HepG2 (cell line): ENCODE measurements at regions not wholly inside any gene's neighbourhood (a gene's known extent, or its start where the extent isn't known, plus 50 kb on each side); places are given as distances from the start of the nearest gene placed in this dataset.

ENCODE experiments used
- ATAC-seq: fragments of 200-7000 bp; cut with Tn5 transposase; 3 replicates; pipeline ENCODE4 v1.9.1; 2020; ENCODE audit warnings: mild to moderate bottlenecking, moderate library complexity
- BruUV-seq: library from RNA; stranded (reverse); fragments of 400-500 nt; replicated peaks from 2 replicates; lab custom pipeline; 2021; lab: Mats Ljungman, UMichigan
- CTCF ChIA-PET: fragments of 300-600 bp; formaldehyde crosslinking; extraction: SDS; loops from one replicate; lab custom pipeline; 2021; ENCODE audit warnings: low total read pairs, inconsistent platforms, low intra/inter-chr PET ratio; lab: Yijun Ruan, JAX
- POLR2A ChIA-PET: fragments of 350-600 bp; sonication (Branson Sonifier 250); formaldehyde crosslinking; loops from one replicate; lab custom pipeline; 2020; ENCODE audit warnings: antibody characterized with exemption, inconsistent platforms; lab: Yijun Ruan, JAX
- DNase-seq: peaks from one replicate; pipeline ENCODE4 v3.0.0-alpha.2; 2015; ENCODE audit warnings: low spot score
- FAIRE-seq: peaks from 3 replicates; lab custom pipeline; 2011; peaks lifted over from hg19 to GRCh38; lab: Jason Lieb, UNC
- H2AFZ ChIP-seq: one replicate; pipeline ENCODE4 v1.6.1; 2011; ENCODE audit warnings: low read length, inconsistent platforms
- H3K27ac ChIP-seq: fragments of 300-600 bp; 3 replicates; pipeline ENCODE4 v1.8.0; 2011; ENCODE audit warnings: mixed run types, mild to moderate bottlenecking, mixed read lengths, low read length, inconsistent platforms; ENCODE audit not compliant: insufficient read depth; ENCODE audit errors: extremely low read length
- H3K27me3 ChIP-seq, 2 experiments: fragments of 200-600 bp in 1 of 2; 2 replicates in 1 of 2; 3 replicates in 1 of 2; pipeline versions ENCODE4 v1.6.0 to v1.8.0; 2011; ENCODE audit warnings: low read length in 2 of 2, mild to moderate bottlenecking in 2 of 2, moderate library complexity in 2 of 2, inconsistent platforms in 1 of 2; ENCODE audit not compliant: insufficient read depth in 2 of 2, control insufficient read depth in 1 of 2
- H3K36me3 ChIP-seq, 2 experiments: fragments of 200-600 bp in 1 of 2; replicated peaks in 1 of 2; 2 replicates in 1 of 2; 3 replicates in 1 of 2; pipeline versions ENCODE4 v1.5.1 to v1.8.0; 2011; ENCODE audit warnings: low read length in 2 of 2, inconsistent platforms in 1 of 2; ENCODE audit not compliant: insufficient read depth in 2 of 2, control insufficient read depth in 1 of 2
- H3K4me1 ChIP-seq: 2 replicates; pipeline ENCODE4 v1.5.1; 2012; ENCODE audit warnings: low read length, inconsistent platforms; ENCODE audit not compliant: insufficient read depth
- H3K4me2 ChIP-seq: 2 replicates; pipeline ENCODE4 v1.6.0; 2011; ENCODE audit warnings: low read depth, low read length, inconsistent platforms
- H3K4me3 ChIP-seq, 3 experiments: fragments of 200-600 bp in 1 of 3; sonication (generic), shearing (Covaris generic) in 1 of 3; replicated peaks in 1 of 3; 2 replicates each; pipeline ENCODE4 v1.5.1; 2011 to 2016; ENCODE audit warnings: low read length in 3 of 3, inconsistent platforms in 2 of 3, low read depth in 2 of 3, mild to moderate bottlenecking in 2 of 3, control low read depth in 1 of 3, mixed read lengths in 1 of 3; ENCODE audit not compliant: insufficient read depth in 1 of 3
- H3K79me2 ChIP-seq: one replicate; pipeline ENCODE4 v1.6.1; 2011; ENCODE audit warnings: low read length, inconsistent platforms; ENCODE audit not compliant: insufficient read depth
- H3K9ac ChIP-seq: 2 replicates; pipeline ENCODE4 v1.6.0; 2011; ENCODE audit warnings: mild to moderate bottlenecking, low read depth, low read length, inconsistent platforms; ENCODE audit not compliant: insufficient read depth
- H3K9me3 ChIP-seq: 2 replicates; pipeline ENCODE4 v1.5.1; 2012; ENCODE audit warnings: mild to moderate bottlenecking, low read length
- H4K20me1 ChIP-seq: 2 replicates; pipeline ENCODE4 v1.6.0; 2011; ENCODE audit warnings: inconsistent platforms, mild to moderate bottlenecking, low read length, moderate library complexity; ENCODE audit not compliant: insufficient read depth
- ATF7 ChIP-seq, 2 experiments: fragments of 450-650 bp in 1 of 2; sonication (generic) in 1 of 2; formaldehyde crosslinking in 1 of 2; IDR thresholded peaks; 2 replicates each; pipeline versions ENCODE4 v1.4.0 to v1.6.1; 2016 to 2020; ENCODE audit warnings: antibody characterized with exemption in 1 of 2, mild to moderate bottlenecking in 1 of 2, missing genetic modification reagents in 1 of 2
- CAMTA2 ChIP-seq: sonication (generic); formaldehyde crosslinking; IDR thresholded peaks from 2 replicates; pipeline ENCODE4 v1.4.0; 2020; ENCODE audit warnings: mild to moderate bottlenecking, missing genetic modification reagents, borderline replicate concordance
- ETV6 ChIP-seq: sonication (generic); formaldehyde crosslinking; conservative IDR thresholded peaks from 2 replicates; pipeline ENCODE4 v1.4.0; 2020; ENCODE audit warnings: missing genetic modification reagents
- KIAA2018 ChIP-seq: sonication (generic); formaldehyde crosslinking; IDR thresholded peaks from 2 replicates; pipeline ENCODE4 v1.5.0; 2020; ENCODE audit warnings: mild to moderate bottlenecking, missing genetic modification reagents, borderline replicate concordance
- MBD4 ChIP-seq: IDR thresholded peaks from 2 replicates; pipeline ENCODE4 v1.6.1; 2012; ENCODE audit warnings: low read length, inconsistent platforms, borderline replicate concordance
- MEIS1 ChIP-seq: sonication (generic); formaldehyde crosslinking; IDR thresholded peaks from 2 replicates; pipeline ENCODE4 v1.9.0; 2021; ENCODE audit warnings: mild to moderate bottlenecking, missing genetic modification reagents, moderate library complexity, borderline replicate concordance
- MTF2 ChIP-seq: sonication (generic); formaldehyde crosslinking; IDR thresholded peaks from 2 replicates; pipeline ENCODE4 v1.5.0; 2020; ENCODE audit warnings: missing genetic modification reagents, borderline replicate concordance
- RARA ChIP-seq: IDR thresholded peaks from 2 replicates; pipeline ENCODE4 v1.6.1; 2016; ENCODE audit warnings: missing genetic modification reagents, missing compliant biosample characterization
- RBFOX2 ChIP-seq: fragments of 200-400 bp; formaldehyde crosslinking; IDR thresholded peaks from 2 replicates; pipeline ENCODE4 v1.6.1; 2017; ENCODE audit warnings: low read depth, mild to moderate bottlenecking, low read length
- SOX6 ChIP-seq, 2 experiments: fragments of 450-650 bp in 1 of 2; sonication (generic) in 1 of 2; formaldehyde crosslinking in 1 of 2; IDR thresholded peaks; 2 replicates each; pipeline versions ENCODE4 v1.4.0 to v1.6.1; 2017 to 2020; ENCODE audit warnings: antibody characterized with exemption in 1 of 2, mild to moderate bottlenecking in 1 of 2, missing genetic modification reagents in 1 of 2
- TBX2 ChIP-seq: sonication (generic); formaldehyde crosslinking; IDR thresholded peaks from 2 replicates; pipeline ENCODE4 v1.5.0; 2020; ENCODE audit warnings: missing genetic modification reagents, mild to moderate bottlenecking, borderline replicate concordance
- XBP1 ChIP-seq: sonication (generic); formaldehyde crosslinking; IDR thresholded peaks from 2 replicates; pipeline ENCODE4 v1.5.0; 2020; ENCODE audit warnings: missing genetic modification reagents
- ZIK1 ChIP-seq: sonication (generic); formaldehyde crosslinking; IDR thresholded peaks from 2 replicates; pipeline ENCODE4 v1.5.0; 2020; ENCODE audit warnings: mild to moderate bottlenecking, low read depth, missing genetic modification reagents, borderline replicate concordance
- ZMAT5 ChIP-seq: sonication (generic); formaldehyde crosslinking; IDR thresholded peaks from 2 replicates; pipeline ENCODE4 v1.5.0; 2020; ENCODE audit warnings: mild to moderate bottlenecking, low read depth, missing genetic modification reagents, borderline replicate concordance
- ZNF772 ChIP-seq: sonication (generic); formaldehyde crosslinking; IDR thresholded peaks from 2 replicates; pipeline ENCODE4 v1.5.0; 2020; ENCODE audit warnings: mild to moderate bottlenecking, missing genetic modification reagents
- WGBS: methylation state at CpG from one replicate; pipeline ENCODE4 v1.1.6; 2017; ENCODE audit warnings: low lambda C conversion rate; 5-methylcytosine and 5-hydroxymethylcytosine counted together
- in situ Hi-C: cut with HindIII; loops from 2 replicates; pipeline ENCODE4 v1.10.0; 2017; ENCODE audit warnings: low pct_unique_long_range_greater_than_20kb; ENCODE audit not compliant: extremely low pct_ligation_motif_present
- intact Hi-C: fragments of 100-400 bp; cut with micrococcal nuclease; formaldehyde crosslinking; loops from one replicate; pipeline ENCODE4 v1.10.0; 2022; ENCODE audit not compliant: unreplicated experiment

GRCh38 chr12:114218136-114218535 lies 187.8 kb downstream of the TBX5 start (continued):
- no peak for TF ChIP-seq ETV6
- no peak for TF ChIP-seq MBD4
- TF ChIP-seq ATF7 (IDR thresholded peaks at IDR 0.05), result no peak
- TF ChIP-seq ATF7 (CRISPR knock-in tag; IDR thresholded peaks at IDR 0.05), result no peak
- no peak for TF ChIP-seq ZNF772 (CRISPR knock-in tag)
- TF ChIP-seq ZIK1 (CRISPR knock-in tag), result no peak
- no peak for TF ChIP-seq MEIS1
- no peak for TF ChIP-seq SOX6 (IDR thresholded peaks at IDR 0.05)
- TF ChIP-seq SOX6 (CRISPR knock-in tag; IDR thresholded peaks at IDR 0.05), result no peak

- FAIRE-seq (no peak), ATAC-seq (no peak), DNase-seq (no peak)
- no peaks in the 10 kb centered on the region for H3K36me3 ChIP-seq
- 23% methylated on average over 6 of the region's 6 CpGs for WGBS
- no TSS peak for BruUV-seq
- H3K9me3 ChIP-seq, result no peaks in the 10 kb centered on the region
- H2AFZ ChIP-seq, result no peak overlapping the region
- H3K4me3 ChIP-seq, result no peak overlapping the region
- H3K9ac ChIP-seq, result no peak overlapping the region
- no peak overlapping the region for H3K4me2 ChIP-seq
- in situ Hi-C loops (loop anchor here (10.0 kb wide), 1 partner anchor 231 kb away; no protein-coding TSS in a partner anchor), intact Hi-C loops (no loop called here)
- H3K4me1 ChIP-seq, result no peaks in the 10 kb centered on the region
- H3K27me3 ChIP-seq, result no peaks in the 10 kb centered on the region
- H3K79me2 ChIP-seq, result no peaks in the 10 kb centered on the region
- H4K20me1 ChIP-seq, result no peaks in the 10 kb centered on the region
- ChIA-PET CTCF (no interaction called here), POLR2A (no interaction called here)
- H3K27ac ChIP-seq, result no peak overlapping the region
- TF ChIP-seq MTF2 (CRISPR knock-in tag) (no peak), KIAA2018 (CRISPR knock-in tag) (no peak), CAMTA2 (CRISPR knock-in tag) (no peak), RBFOX2 (no peak), TBX2 (no peak), XBP1 (no peak), RARA (CRISPR knock-in tag) (no peak), ZMAT5 (CRISPR knock-in tag) (no peak)
Observed at GRCh38 chr12:114215746-114216145, 190.2 kb downstream of the TBX5 start.
